Mesenchymal stem cell (in vitro differentiated cells and primary cell): ENCODE measurements at regions not wholly inside any gene's neighbourhood (a gene's known extent, or its start where the extent isn't known, plus 50 kb on each side); places are given as distances from the start of the nearest gene placed in this dataset.

Source experiments
- DNase-seq: peaks from one replicate; pipeline ENCODE4 v3.0.0-alpha.2; 2013
- H2AFZ ChIP-seq: one replicate; pipeline ENCODE4 v1.6.1; 2013; ENCODE audit warnings: low read depth, mild to moderate bottlenecking, control low read depth, inconsistent platforms, low read length, moderate library complexity
- H2AK5ac ChIP-seq: 2 replicates; pipeline ENCODE4 v1.6.1; 2013; ENCODE audit warnings: low read length, moderate library complexity, mild to moderate bottlenecking, inconsistent platforms; ENCODE audit not compliant: severe bottlenecking
- H2BK120ac ChIP-seq: one replicate; pipeline ENCODE4 v1.6.1; 2013; ENCODE audit warnings: low read depth, mild to moderate bottlenecking, inconsistent platforms, low read length, moderate library complexity
- H2BK12ac ChIP-seq, 2 experiments: one replicate each; pipeline ENCODE4 v1.6.1; 2013; ENCODE audit warnings: inconsistent platforms in 2 of 2, low read length in 2 of 2, mild to moderate bottlenecking in 2 of 2, moderate library complexity in 2 of 2, control low read depth in 1 of 2
- H2BK15ac ChIP-seq: one replicate; pipeline ENCODE4 v1.6.1; 2013; ENCODE audit warnings: mild to moderate bottlenecking, low read depth, inconsistent platforms; ENCODE audit not compliant: poor library complexity, severe bottlenecking
- H2BK5ac ChIP-seq: 2 replicates; pipeline ENCODE4 v1.6.1; 2013; ENCODE audit warnings: low read depth, mild to moderate bottlenecking, low read length, control low read depth, inconsistent platforms; ENCODE audit not compliant: poor library complexity, severe bottlenecking
- H3K14ac ChIP-seq, 2 experiments: one replicate each; pipeline ENCODE4 v1.6.1; 2013; ENCODE audit warnings: inconsistent platforms in 2 of 2, low read length in 2 of 2, control low read depth in 1 of 2, mild to moderate bottlenecking in 1 of 2, moderate library complexity in 1 of 2
- H3K18ac ChIP-seq, 2 experiments: one replicate each; pipeline ENCODE4 v1.6.1; 2013; ENCODE audit warnings: inconsistent platforms in 2 of 2, low read length in 2 of 2, control low read depth in 1 of 2, low read depth in 1 of 2, mild to moderate bottlenecking in 1 of 2
- H3K23ac ChIP-seq, 2 experiments: one replicate each; pipeline ENCODE4 v1.6.1; 2013; ENCODE audit warnings: inconsistent platforms in 2 of 2, low read length in 2 of 2, mild to moderate bottlenecking in 2 of 2, moderate library complexity in 2 of 2, control low read depth in 1 of 2
- H3K27ac ChIP-seq: 2 replicates; pipeline ENCODE4 v1.5.1; 2013; ENCODE audit warnings: mild to moderate bottlenecking, moderate library complexity, low read length, control low read depth, inconsistent platforms; ENCODE audit not compliant: poor library complexity, severe bottlenecking
- H3K27me3 ChIP-seq, 2 experiments: 2 replicates each; pipeline versions ENCODE4 v1.6.1 to v1.7.0; 2013; ENCODE audit warnings: low read length in 2 of 2, mild to moderate bottlenecking in 2 of 2, moderate library complexity in 2 of 2, control low read depth in 1 of 2, inconsistent platforms in 1 of 2; ENCODE audit not compliant: control insufficient read depth in 1 of 2, insufficient read depth in 1 of 2
- H3K36me3 ChIP-seq, 2 experiments: 2 replicates each; pipeline versions ENCODE4 v1.6.1 to v1.7.0; 2013; ENCODE audit warnings: low read length in 2 of 2, control low read depth in 1 of 2, inconsistent platforms in 1 of 2, low read depth in 1 of 2, mild to moderate bottlenecking in 1 of 2; ENCODE audit not compliant: insufficient read depth in 2 of 2, control insufficient read depth in 1 of 2
- H3K4ac ChIP-seq, 2 experiments: one replicate each; pipeline ENCODE4 v1.6.1; 2013; ENCODE audit warnings: inconsistent platforms in 2 of 2, low read length in 2 of 2, mild to moderate bottlenecking in 2 of 2, moderate library complexity in 2 of 2, control low read depth in 1 of 2, low read depth in 1 of 2
- H3K4me1 ChIP-seq: 2 replicates; pipeline ENCODE4 v1.6.1; 2013; ENCODE audit warnings: low read depth, low read length, control low read depth; ENCODE audit not compliant: control insufficient read depth, insufficient read depth
- H3K4me2 ChIP-seq: 2 replicates; pipeline ENCODE4 v1.6.1; 2013; ENCODE audit warnings: low read length, mild to moderate bottlenecking, inconsistent platforms; ENCODE audit not compliant: poor library complexity, severe bottlenecking
- H3K4me3 ChIP-seq, 2 experiments: 2 replicates each; pipeline versions ENCODE4 v1.5.1 to v1.7.0; 2013; ENCODE audit warnings: low read length in 2 of 2, mild to moderate bottlenecking in 2 of 2, control low read depth in 1 of 2, low read depth in 1 of 2; ENCODE audit not compliant: insufficient read depth in 1 of 2
- H3K79me1 ChIP-seq: replicated peaks from 2 replicates; pipeline ENCODE4 v1.6.1; 2013; ENCODE audit warnings: mild to moderate bottlenecking, control low read depth, low read length, inconsistent platforms; ENCODE audit not compliant: poor library complexity, severe bottlenecking
- H3K9ac ChIP-seq: 2 replicates; pipeline ENCODE4 v1.7.0; 2013; ENCODE audit warnings: mild to moderate bottlenecking, low read length, moderate library complexity
- H3K9me3 ChIP-seq: 2 replicates; pipeline ENCODE4 v1.7.0; 2013; ENCODE audit warnings: mild to moderate bottlenecking, low read length; ENCODE audit not compliant: control insufficient read depth
- H4K8ac ChIP-seq: one replicate; pipeline ENCODE4 v1.6.1; 2013; ENCODE audit warnings: inconsistent platforms, mild to moderate bottlenecking, low read length, moderate library complexity
- H4K91ac ChIP-seq: one replicate; pipeline ENCODE4 v1.6.1; 2013; ENCODE audit warnings: mild to moderate bottlenecking, low read length, inconsistent platforms
- WGBS: methylation state at CpG from one replicate; pipeline ENCODE4 v1.1.7; 2013; ENCODE audit warnings: mixed read lengths; 5-methylcytosine and 5-hydroxymethylcytosine counted together

DNA sequence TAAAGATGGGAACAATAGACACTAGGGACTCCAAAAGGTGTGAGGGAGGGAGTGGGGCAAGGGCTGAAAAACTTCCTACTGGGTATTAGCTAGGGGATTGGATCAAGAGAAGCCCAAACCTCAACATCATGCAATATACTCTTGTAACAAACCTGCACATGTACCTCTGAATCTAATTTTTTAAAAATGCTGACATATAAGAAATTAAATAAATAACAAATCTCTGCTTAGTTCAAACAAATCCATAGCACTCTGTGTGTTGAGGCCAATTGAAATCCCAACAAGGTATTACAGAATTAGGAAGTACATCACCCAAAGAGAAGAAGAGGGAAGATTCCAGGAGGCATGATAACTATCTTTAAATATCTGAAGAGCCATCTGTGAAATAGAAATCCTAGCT, 55.4 kb upstream of the CDH20 start:
- Histone ChIP-seq H3K27ac (no peak overlapping the region), H3K79me1 (no peaks in the 10 kb centered on the region), H3K9ac (no peak overlapping the region), H4K8ac (no peak overlapping the region), H3K27me3 (no peaks in the 10 kb centered on the region), H3K9me3 (peaks cover 32% of the 10 kb centered on the region), H3K4me3 (no peak overlapping the region), H3K4ac (no peak overlapping the region), H3K4me2 (no peak overlapping the region), H4K91ac (no peak overlapping the region), H2BK15ac (no peak overlapping the region), H3K14ac (no peak overlapping the region), H3K36me3 (no peaks in the 10 kb centered on the region), H2AFZ (no peak overlapping the region), H3K18ac (no peak overlapping the region), H3K23ac (no peak overlapping the region), H3K4me1 (no peaks in the 10 kb centered on the region), H2BK5ac (no peak overlapping the region), H2BK120ac (no peak overlapping the region), H2AK5ac (no peak overlapping the region), H2BK12ac (no peak overlapping the region)
- DNase-seq: no peak

DNA sequence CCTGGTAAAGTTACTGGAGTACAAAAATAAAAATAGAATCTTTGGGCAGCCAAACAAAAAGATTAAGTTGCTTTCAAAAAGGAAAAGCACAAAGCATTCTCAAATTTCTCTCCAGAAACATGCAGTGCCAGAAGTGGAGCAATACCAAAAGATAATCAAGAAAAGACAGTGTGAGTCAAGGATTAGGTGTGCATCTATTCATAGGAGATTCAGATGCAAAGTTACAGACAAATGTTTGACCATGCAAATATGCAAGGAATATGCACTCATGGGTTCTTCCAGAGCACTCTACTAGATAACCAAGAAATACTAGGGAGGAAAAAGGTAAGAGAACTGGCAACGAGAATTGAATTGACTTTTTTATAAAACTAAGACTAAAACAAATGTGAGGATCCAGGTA, 51.8 kb upstream of the CDH20 start:
- Histone ChIP-seq H3K27me3 (no peaks in the 10 kb centered on the region), H2BK15ac (no peak overlapping the region), H2BK120ac (no peak overlapping the region), H4K91ac (no peak overlapping the region), H2BK5ac (no peak overlapping the region), H3K14ac (no peak overlapping the region), H3K79me1 (no peaks in the 10 kb centered on the region), H3K4me3 (no peak overlapping the region), H3K9me3 (peaks cover 33% of the 10 kb centered on the region), H4K8ac (no peak overlapping the region), H2AFZ (no peak overlapping the region), H3K36me3 (no peaks in the 10 kb centered on the region), H2BK12ac (no peak overlapping the region), H3K4me2 (no peak overlapping the region), H3K23ac (no peak overlapping the region), H2AK5ac (no peak overlapping the region), H3K18ac (no peak overlapping the region), H3K4me1 (no peaks in the 10 kb centered on the region), H3K27ac (no peak overlapping the region), H3K4ac (no peak overlapping the region), H3K9ac (no peak overlapping the region)
- WGBS: no CpG with 5 or more reads among the region's 1 CpG
- DNase-seq: no peak

DNA sequence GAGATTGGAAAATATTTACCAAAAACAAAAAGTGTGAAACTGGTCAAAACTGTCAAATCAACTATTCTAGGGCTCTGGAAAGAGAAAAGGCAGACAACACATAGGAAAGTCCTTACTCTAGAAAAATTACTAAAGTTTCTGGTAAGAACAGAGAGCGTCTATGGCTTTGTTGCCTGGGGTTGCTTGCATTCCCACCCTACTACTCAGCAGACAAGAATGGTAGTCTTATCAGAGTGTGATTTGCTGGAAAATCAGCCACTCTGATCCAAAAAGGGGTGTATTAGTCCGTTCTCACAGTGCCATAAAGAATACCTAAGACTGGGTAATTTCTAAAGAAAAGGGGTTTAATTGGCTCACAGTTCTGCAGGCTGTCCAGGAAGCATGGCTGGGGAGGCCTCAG, 50.3 kb upstream of the CDH20 start:
- Histone ChIP-seq H3K4me1 (no peaks in the 10 kb centered on the region), H3K79me1 (no peaks in the 10 kb centered on the region), H3K4ac (no peak overlapping the region), H2BK120ac (no peak overlapping the region), H3K18ac (no peak overlapping the region), H4K8ac (no peak overlapping the region), H3K36me3 (no peaks in the 10 kb centered on the region), H2BK12ac (no peak overlapping the region), H3K9me3 (peaks cover 33% of the 10 kb centered on the region), H3K9ac (no peak overlapping the region), H2BK5ac (no peak overlapping the region), H3K14ac (no peak overlapping the region), H3K4me2 (no peak overlapping the region), H3K4me3 (no peak overlapping the region), H3K27ac (no peak overlapping the region), H3K27me3 (no peaks in the 10 kb centered on the region), H2AK5ac (no peak overlapping the region), H2BK15ac (no peak overlapping the region), H4K91ac (no peak overlapping the region), H3K23ac (no peak overlapping the region), H2AFZ (no peak overlapping the region)
- WGBS: 80% methylated on average over 2 of the region's 2 CpGs
- DNase-seq: no peak
